Daoy (cell line): ENCODE measurements at regions not wholly inside any gene's neighbourhood (a gene's known extent, or its start where the extent isn't known, plus 50 kb on each side); places are given as distances from the start of the nearest gene placed in this dataset.
"Not testable (repeated sequence)": the region's sequence is repeated elsewhere in the genome, so short reads cannot be mapped to it uniquely, and the experiment has no call there.

ENCODE experiments used
- DNase-seq: peaks from one replicate; pipeline ENCODE4 v3.0.0-alpha.2; 2015; ENCODE audit warnings: low read depth

DNA sequence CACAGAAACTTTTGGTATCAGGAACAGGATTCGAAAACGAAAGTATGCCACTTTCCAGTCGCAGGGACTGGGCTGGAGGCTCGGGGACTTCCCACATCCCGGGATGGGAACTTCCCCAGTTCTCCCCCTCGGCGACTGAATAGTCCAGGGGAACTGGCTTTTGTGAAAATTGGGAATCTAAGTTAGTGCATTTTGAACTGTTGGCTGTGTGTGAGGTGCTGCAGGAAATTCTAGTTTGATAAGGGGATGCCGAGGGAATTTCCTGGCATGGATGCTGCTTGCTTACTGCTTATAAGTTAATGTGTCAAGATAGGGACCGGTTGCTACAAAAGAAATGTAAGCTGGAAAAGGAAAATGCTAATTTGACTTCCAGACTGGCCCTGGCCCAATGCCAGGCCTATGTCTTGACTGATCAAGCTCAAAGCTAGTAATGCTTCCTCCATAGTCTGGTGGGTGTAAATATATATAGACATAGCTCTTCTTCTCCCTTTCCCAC, 73.4 kb upstream of the EIF5 start:
- DNase-seq: peak; percentile 88

DNA sequence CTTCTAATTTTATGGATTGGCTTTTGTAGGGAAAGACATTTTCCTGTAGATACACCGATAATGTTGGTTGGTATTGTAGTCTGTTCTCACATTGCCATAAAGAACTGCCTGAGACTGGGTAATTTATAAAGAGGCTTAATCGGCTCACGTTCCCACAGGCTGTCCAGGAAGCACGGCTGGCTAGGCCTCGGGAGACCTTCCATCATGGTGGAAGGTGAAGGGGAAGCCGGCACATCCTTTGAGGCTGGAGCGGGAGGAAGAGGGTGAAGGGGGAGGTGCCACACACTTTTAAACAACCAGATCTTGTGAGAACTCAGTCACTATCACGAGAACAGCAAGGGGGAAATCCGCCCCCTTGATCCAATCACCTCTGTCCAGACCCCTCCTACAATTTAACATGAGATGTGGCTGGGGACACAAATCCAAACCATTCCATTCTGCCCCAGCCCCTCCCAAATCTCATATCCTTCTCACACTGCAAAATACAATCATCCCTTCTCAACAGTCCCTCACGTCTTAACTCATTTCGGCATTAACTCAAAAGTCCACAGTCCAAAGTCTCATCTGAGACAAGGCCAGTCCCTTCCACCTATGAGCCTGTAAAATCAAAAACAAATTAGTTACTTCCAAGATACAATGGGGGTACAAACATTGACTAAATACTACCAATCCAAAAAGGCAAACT, 66.7 kb upstream of the EIF5 start:
- no peak for DNase-seq

DNA sequence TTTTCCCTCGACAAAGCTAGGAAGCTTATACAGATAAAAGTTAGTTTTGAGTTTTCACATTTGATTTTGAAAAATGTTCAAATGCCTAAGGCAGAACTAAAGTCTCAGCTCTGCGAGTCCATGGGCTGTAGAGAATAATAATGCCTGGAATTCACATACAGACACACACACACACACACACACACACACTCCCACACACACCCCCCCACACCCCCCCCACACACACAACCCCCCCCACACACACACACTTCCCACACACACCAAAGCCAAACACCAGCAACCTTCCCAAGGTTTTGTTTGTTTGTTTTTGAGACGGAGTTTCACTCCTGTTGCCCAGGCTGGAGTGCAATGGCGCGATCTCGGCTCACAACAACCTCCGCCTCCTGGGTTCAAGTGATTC, 62.8 kb upstream of the EIF5 start:
- no peak for DNase-seq

DNA sequence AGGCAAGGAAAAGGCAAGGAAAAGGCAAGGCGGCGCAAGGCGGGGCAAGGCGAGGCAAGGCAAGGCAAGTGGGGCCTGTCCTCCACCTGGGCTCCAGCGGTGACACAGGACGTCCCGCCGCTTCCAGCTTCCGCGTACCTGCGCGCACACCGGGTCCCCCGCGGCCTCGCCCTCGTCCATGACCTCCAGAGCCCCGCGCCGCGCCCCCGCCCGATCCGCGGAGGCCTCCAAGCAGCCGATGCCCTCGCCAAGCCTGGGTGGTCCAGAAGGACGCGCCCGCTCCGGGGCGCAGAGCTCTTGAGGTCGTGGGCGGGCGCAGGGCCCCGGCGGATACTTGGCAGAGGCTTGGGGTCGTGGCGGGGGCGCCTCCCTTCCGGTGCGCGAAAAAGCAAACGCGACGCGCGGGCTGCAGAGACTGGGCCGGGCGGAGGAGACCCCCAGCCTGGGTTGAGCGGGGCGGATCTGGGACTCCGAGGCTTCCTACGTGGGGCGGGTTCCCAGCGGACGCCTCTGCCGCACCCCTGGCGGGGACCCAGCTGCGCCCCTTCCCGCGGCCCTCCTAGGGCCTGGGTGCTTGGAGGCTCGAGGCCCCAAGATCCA, 60.8 kb upstream of the EIF5 start:
- no peak for DNase-seq

DNA sequence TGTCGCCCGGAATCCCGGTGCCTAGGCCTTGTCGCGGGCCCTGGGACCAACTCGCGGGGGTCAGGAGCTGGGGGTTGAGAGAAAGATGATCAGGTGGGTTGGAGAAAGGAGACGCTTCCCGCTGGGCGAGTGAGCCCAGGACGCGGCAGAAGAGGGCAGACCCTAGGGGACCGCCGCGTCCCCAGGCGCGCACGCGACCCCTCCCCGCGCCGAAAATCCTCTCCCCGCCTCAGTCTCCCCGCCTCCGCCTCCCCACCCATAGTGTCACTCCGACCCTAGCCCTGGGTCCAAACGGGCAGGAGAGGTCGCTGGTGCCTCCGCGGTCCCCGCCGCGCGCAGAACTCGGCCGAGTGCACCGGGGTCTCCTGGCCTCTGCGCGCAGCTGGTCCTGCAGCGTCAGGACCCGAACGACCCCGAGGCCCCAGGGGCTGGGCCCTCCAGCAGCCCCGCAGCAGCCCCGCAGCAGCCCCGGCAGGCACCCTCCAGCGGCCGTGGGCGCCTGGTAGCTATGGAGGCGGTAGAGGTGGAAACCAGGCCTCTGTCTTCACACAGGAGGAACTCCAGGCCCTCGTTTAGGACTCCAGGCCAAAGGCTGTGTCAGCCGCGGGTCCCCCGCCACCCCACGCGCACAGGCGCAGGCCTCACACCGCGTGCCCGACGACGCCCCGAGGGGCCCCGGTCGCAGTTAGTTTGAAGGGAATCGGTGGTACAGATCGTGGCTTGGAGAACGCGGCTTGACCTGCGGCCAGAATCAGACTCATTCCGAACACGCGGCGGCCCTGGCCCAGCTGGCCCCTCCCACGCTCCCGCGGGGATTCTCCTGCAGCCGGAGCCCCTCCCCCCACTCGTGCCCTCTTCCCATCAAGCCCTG, 60.1 kb upstream of the EIF5 start:
- DNase-seq: no peak

DNA sequence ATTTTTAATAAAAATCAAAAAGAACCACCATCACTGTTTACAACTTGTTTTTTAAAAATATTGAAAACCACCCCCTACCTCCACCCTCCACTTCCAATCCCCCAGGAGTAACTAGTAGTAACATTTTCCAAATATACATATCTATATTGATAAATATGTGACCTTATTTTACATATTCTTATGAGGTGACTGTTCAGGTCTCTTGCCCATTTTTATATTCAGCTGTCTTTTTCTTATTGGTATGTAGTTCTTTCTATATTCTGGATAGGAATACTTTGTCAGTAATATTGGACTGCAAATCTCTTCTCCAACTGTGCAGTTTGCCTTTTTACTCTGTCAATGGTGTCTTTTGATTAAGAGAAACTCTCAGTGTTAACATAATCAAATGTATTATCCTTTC, 59.0 kb upstream of the EIF5 start:
- DNase-seq: no peak

DNA sequence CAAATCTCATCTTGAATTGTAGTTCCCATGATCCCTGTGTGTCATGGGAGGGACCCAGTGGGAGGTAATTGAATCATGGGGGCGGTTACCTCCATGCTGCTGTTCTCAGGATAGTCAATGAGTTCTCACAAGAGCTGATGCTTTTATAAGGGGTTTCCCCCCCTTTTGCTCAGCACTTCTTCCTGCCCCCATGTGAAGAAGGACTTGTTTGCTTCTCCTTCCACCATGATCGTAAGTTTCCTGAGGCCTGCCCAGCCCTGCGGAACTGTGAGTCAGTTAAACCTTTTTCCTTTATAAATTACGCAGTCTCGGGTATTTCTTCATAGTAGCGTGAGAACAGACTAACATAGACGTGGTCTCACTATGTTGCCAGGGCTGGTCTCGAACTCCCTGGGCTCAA, 56.1 kb upstream of the EIF5 start:
- no peak for DNase-seq

DNA sequence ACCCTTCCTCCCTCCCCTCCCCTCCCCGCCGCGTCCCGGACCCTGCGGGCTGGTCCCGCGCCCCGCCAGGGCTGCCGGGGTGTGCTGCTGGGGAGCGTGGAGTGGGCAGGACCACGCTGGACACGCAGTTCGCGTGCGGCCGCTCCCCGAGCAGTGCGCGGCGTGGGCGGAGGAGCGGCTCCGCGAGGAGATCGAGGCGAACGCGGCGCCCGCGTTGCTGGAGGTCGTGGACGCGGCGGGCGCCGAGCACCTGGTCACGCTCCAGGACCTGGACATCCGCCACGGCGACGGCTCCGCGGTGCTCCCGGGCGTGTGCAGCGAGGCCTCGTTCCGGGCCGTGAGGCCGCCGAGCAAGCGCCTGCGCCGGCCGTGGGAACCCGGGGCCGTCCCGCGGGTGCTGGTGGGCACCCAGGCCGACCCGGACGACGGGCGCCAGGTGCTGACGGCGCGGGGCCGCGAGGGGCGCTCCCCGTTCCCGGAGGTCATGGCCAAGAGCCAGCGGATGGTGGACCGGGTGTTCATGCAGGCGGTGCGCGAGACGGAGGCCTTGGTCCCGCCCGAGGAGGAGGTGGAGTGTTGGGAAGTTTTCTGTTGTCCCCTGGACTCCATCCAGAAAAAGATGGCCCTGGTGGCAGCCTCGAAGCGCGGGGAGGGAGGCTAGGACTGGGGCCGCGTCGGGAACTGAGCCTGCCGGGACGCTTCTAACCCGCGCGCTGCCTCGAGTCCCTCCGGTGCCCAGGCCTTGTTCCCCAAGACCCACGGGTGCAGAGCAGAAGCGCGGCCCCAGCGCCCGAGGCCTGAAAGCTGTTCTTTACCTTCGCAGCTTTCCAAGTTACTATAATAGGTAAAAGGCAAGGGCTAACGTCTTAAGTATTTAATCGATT, 54.7 kb upstream of the EIF5 start:
- no peak for DNase-seq

DNA sequence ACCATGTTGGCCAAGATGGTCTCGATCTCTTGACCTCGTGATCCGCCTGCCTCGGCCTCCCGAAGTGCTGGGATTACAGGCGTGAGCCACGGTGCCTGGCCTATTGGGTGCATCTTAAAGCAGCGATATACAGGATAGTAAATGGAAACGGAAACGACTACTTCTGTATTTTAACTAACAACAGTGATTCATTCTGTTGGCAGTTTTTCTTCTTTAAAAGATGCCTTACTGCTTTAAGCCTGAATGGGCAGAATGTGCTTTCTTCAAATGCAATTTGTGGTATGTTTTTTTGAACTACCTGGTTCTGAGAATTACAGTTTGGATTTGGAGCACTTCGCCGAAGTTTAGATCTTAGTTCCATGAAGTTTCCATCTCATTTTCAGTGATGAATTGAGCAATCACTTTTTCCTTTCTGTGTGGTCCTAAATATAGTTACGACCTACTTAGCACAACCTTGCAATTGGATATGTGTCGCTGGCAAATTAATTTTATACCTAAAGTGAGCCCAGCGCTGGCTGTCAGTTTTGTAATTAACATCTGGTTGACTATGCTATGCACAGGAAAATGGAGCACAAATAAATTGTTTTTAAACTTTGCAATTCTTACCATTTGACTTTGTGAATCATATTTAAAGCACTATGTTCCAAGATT, 53.6 kb upstream of the EIF5 start:
- DNase-seq: no peak

DNA sequence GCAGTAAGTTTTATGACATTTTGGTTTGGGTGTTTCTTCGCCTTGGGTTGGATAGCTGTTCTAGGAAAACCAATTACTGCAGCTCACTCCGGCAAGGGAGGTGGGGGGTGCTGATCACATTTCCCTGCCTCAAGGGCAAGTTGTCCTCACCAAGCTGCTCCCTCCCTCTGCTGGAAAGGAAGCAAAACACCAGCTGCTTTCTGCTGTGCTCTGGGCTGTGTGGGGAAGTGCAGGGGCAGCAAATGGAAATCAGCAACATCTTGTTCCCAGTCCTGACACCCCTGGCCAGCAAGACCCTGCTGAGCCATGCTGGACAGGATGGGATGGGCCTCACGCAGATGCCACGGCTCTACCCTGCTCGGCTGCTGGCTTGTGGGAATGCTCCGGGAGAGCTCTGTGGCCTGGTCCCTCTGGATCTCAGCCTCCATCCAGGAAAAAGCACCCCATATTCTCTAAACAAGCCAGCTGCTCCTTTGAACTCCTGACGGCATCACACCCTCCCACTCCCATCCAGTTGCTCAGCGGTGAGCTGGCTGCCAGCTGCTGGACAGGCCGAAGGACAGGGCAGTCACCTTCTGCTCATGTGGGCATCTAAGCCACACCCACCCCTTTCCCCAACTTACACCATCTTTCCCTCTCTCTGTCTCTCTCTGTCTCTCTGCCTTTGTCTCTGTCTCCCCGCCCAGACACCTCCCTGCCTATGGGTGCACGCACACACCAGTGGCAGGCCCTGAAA, 52.4 kb upstream of the EIF5 start:
- peak; percentile 47 for DNase-seq

DNA sequence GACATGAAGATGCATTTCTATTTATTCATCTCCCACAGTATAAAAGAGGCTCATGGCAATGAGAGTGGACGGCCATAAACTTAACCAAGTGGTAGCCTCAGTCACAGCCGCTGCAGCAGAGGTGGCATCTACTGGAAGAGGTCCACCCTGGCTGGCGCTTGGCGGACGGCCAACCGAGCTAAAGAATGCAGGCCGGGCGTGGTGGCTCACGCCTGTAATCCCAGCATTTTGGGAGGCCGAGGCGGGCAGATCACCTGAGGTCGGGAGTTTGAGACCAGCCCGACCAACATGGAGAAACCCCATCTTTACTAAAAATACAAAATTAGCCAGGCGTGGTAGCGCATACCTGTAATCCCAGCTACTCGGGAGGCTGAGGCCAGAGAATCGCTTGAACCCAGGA, 51.7 kb upstream of the EIF5 start:
- not testable (repeated sequence) for DNase-seq

DNA sequence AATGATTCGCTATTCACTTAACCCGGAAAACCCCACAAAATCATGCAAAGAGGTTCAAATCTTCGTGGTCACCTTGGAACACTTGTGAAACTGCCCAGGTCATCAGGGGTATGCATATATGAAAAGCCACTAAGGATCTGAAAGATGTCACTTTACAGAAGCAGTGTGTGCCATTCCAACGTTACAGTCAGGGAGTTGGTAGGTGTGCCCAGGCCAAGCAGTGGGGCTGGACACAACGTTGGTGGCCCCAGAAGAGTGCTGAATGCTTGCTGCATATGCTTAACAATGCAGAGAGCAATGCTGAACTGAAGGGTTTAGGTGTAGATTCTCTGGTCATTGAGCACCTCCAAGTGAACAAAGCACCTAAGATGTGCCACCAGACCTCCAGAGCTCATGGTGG, 51.1 kb upstream of the EIF5 start:
- DNase-seq: no peak

DNA sequence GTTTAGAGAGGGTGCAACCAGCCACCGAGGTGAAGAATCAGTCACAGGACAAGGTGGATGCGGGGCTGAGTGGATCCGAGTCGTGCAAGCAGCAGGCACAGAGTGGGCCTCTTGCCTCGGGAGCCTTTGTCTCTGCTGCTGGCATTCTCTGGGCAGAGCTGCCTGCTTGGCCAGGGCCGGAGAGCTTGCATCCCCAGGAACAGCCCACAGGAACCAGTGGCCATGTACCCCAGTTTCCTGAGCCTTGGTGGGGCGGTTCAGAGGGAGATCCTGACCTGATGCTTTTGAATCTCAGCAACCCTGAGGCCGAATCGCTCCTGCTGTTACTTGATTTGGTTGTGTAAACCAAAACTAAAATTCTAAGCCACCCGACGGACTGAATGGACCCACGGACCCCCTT, 50.1 kb upstream of the EIF5 start:
- no peak for DNase-seq
